Stimulated activated CD4-positive, alpha-beta T cell treated with anti-CD3 and anti-CD28 coated beads, TNF-alpha, amount 100 ng/mL, for 1 hour (primary cell): ENCODE measurements at regions not wholly inside any gene's neighbourhood (a gene's known extent, or its start where the extent isn't known, plus 50 kb on each side); places are given as distances from the start of the nearest gene placed in this dataset.

Source experiments
- DNase-seq, 3 donors: peaks; one replicate each; pipeline ENCODE4 v3.0.0-alpha.2; 2020; ENCODE audit warnings: low read depth in 3 of 3, low spot score in 1 of 3

GRCh38 chr13:31441800-31442510, 242.2 kb downstream of the B3GLCT start:
- no peak for DNase-seq

GRCh38 chr13:31442571-31442970, 242.8 kb downstream of the B3GLCT start:
- DNase-seq, result no peak

DNA sequence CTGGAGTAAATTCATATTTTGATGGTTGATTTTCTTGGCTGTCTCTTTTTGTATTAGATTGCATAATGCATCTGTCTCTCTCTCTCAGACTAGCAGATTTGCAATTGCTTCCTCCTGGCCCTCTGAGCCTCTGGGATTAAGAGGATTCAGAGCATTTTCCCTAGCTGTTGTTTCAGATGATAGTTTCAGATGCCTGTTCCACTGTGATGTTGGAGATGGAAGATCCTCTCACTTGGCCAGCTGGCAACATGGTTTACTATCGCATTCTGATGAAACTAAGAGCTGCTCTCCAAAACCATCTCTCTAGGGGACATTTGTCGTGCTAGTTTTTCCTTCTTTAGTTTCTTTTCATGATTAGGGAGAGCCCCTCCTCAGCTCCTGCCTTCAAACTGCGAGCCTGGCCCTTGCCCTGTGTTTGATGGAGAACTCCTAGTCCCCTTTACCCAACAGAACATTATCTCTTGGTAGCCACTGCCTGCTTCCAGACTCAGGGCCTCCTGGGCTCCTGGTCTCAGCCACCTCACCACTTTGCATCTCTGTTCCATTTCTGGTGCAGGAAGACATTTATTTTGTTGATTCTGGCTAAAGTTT, 244.6 kb downstream of the B3GLCT start:
- no peak for DNase-seq

- DNase-seq, result no peak
Observed at GRCh38 chr13:31452525-31452924, 252.8 kb downstream of the B3GLCT start.

DNA sequence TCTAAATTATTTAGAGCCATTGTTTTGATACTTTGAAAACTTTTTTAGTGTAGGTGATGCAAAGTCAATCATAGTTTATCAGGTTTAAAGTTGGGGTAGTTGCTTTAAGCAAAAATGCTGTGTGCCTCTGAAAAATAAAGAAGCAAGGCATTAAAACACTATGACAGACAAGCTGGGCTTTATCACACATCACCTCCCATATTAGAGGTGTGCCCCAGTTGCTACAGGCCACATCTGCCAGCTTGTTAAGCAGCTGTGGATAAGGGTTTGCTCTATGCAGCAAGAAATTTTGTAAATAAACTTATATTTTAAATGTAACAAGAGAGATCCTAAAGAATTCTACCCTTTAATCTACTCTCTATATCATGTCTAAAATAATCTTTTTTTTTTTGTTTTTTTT, 255.8 kb downstream of the B3GLCT start:
- DNase-seq, result no peak

DNA sequence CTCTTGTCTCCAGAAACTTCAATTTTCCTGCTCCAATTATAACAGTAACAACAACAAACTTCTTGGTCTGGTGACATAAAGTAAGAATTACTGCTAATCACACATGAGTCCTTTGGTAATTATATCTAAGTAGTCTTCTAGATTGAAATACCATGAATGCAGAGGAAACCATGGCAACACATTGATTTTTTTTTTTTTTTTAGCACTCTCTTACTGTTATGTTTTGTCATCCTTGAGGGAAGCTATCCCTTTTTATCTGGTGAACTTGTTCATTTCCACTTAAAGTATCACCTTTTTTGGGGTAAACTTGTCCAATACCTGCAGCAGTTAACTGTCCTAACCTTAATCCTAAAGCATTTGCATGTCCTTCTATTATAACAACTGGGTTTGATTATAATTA, 256.3 kb downstream of the B3GLCT start:
- DNase-seq, result no peak

DNA sequence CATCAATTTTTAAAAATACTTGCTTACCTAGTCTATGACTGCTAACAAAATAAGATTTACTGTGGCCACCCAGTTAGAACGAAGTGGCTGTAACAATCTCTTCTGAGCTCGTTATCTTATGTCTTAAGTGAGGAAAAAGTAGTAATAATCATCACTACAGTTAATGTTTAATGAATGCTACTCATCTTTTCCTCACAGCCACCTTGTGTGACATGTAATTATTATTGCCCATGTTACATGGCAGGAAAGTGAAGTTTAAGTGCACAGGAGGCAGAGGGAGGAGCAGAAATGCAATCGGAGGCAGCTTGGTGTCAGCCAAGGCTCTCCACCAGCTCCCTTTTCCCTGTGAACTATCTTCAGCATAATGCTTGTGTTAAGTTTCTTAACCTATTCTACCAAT, 260.3 kb downstream of the B3GLCT start:
- no peak for DNase-seq

DNA sequence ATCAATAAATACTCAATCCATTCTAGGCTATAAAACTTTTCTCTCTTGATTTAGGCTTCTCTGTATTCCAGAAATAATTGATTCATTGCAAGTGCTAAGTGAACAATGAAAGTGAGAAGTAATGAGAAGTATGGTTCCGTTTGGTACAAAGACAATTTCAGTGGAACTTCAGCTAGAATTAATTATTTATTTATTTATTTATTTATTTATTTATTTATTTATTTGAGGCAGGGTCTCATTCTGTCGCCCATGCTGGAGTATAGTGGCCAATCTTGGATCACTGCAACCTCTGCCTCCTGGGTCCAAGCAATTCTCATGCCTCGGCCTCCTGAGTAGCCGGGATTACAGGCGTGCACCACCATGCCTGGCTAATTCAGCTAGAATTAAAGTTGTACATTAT, 262.1 kb downstream of the B3GLCT start:
- no peak for DNase-seq

- no peak for DNase-seq
Observed at GRCh38 chr13:31462766-31463165, 263.0 kb downstream of the B3GLCT start.

- no peak for DNase-seq
Observed at GRCh38 chr13:31468114-31468902, 268.5 kb downstream of the B3GLCT start.

- DNase-seq, result no peak
Observed at GRCh38 chr13:31469377-31469776, 269.6 kb downstream of the B3GLCT start.

DNA sequence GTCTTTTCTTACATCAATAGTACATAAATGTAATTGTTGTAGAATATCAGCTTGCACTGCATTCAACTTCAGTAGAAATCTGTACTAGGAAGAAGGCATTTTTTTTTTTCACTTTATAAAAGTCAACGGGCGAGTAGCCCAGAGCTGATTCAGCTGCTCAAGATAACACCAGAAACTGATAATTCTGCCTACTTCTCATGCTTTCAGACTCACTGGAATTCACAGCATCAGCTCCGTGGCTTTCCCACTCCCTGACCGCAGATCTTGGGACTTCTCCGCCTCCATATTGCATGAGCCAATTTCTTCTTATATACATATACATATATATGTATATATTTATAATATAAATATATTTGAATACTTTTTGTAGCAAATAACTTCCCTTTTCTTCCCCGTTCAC, 263.1 kb upstream of the RXFP2 start:
- no peak for DNase-seq

DNA sequence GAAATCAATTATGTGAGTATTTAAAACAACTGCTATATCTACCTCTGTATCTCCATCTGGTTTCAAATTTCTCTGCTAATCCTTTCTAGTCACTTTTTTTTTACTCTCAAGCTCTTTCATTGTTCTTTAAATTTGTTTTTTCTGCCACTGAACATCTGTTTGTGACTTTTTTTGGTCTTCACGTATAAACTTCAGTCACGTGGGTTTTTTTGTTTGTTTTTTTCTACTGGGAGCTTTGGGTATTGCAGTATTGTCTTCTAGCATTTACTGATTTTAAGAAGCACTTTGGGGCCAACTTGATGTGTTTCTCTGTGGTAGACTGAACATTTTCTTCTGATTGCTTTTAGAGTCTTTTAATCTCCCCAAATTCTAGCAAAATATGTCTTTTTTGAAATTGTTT, 262.6 kb upstream of the RXFP2 start:
- no peak for DNase-seq

- DNase-seq, result no peak
Observed at GRCh38 chr13:31477961-31478360, 261.4 kb upstream of the RXFP2 start.

- DNase-seq, result no peak
Observed at GRCh38 chr13:31485183-31485582, 254.1 kb upstream of the RXFP2 start.

GRCh38 chr13:31485651-31486051, 253.7 kb upstream of the RXFP2 start:
- DNase-seq, result no peak

DNA sequence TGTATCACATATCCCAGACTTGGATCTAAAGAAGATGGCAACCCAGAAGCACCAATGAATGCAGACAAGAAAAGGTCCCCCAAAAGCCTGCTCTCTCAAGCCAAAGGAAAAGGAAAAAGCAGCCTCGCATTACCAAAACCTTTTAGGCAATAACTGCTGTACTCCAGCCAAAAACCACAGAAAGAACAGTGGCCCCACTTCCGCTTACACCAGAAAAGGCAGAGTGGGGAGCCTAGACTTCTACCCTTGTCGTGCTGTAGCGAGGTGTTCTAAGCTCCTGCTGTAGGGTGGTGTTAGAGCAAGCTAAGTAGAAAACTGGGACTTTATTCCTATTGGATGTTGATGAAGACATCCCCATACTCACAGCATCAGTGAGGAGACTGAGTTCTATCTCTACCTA, 244.0 kb upstream of the RXFP2 start:
- DNase-seq, result no peak

DNA sequence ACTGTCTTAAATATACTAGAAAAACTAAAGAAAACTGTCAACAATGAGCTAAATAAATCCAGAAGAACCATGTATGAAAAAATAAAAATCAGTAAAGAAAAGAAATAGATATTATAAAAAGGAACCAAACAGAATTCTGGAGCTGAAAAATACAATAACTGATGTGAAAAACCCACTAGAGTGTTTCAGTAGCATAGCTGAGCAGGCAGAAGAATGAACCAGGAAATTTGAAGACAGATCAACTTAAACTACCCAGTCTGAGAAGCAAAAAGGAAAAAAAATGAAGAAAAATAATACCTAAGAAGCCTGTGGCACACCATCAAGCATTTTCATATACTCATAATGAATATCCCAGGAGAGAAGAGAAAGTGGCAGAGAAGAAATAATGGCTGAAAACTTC, 240.1 kb upstream of the RXFP2 start:
- no peak for DNase-seq

DNA sequence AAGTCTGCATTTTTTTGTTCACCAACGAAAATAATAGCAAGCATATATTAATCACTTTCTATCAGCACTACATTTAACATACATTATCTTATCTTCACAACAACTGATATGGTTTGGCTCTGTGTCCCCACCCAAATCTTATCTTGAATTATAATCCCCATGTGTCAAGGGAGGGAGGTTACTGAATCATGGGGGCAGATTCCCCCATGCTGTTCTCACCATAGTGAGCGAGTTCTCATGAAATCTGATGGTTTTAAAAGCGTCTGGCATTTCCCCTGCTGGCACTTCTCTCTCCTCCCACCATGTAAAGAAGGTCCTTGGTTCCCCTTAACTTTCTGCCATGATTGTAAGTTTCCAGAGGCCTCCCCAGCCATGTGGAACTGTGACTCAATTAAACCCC, 235.7 kb upstream of the RXFP2 start:
- no peak for DNase-seq

DNA sequence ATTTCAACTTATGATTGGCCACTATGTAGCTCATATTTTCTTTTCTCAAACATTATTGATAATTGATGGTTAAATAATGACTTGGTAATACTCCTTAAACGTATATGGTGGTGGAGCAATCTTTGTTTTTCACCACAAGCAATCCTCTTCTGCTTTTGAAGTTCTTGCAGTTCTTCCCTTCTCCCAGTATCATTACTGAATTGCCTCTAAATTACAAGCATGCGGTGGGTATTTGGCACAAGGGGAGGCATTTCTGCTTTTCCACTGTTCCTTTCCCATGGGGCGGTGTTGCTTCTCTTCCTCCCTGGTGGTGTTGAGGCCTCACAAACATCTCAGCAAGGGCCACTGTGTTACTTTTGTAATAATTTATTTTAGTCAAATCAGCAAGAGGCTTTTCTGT, 234.4 kb upstream of the RXFP2 start:
- DNase-seq, result no peak

- no peak for DNase-seq
Observed at GRCh38 chr13:31512331-31512730, 227.0 kb upstream of the RXFP2 start.

- no peak for DNase-seq
Observed at GRCh38 chr13:31514932-31515331, 224.4 kb upstream of the RXFP2 start.
